Activated T-helper 2 cell treated with anti-CD3 and anti-CD28 coated beads, Interferon-gamma antibody, Interleukin-2, Interleukin-4, amounts not matched to agents 10 μg/mL and 5 μg/mL and 100 μg/mL, durations not matched to agents 14 hours and 24 hours and 36 hours (primary cell): ENCODE measurements at regions not wholly inside any gene's neighbourhood (a gene's known extent, or its start where the extent isn't known, plus 50 kb on each side); places are given as distances from the start of the nearest gene placed in this dataset.

Experiments
- DNase-seq: peaks from one replicate; pipeline ENCODE4 v3.0.0; 2021; ENCODE audit warnings: low spot score
- H3K27ac Mint-ChIP-seq: one replicate; pipeline ENCODE4 v1.8.0; 2021; ENCODE audit warnings: mixed read lengths
- H3K27me3 Mint-ChIP-seq: one replicate; pipeline ENCODE4 v1.8.0; 2021; ENCODE audit warnings: low read depth, mixed read lengths
- H3K36me3 Mint-ChIP-seq: one replicate; pipeline ENCODE4 v1.8.0; 2021; ENCODE audit warnings: low read depth, mixed read lengths
- H3K4me1 Mint-ChIP-seq: one replicate; pipeline ENCODE4 v1.8.0; 2021; ENCODE audit warnings: low read depth, mixed read lengths
- H3K4me3 Mint-ChIP-seq: one replicate; pipeline ENCODE4 v1.8.0; 2021; ENCODE audit warnings: low read depth, mild to moderate bottlenecking, moderate library complexity, mixed read lengths
- H3K9me3 Mint-ChIP-seq: one replicate; pipeline ENCODE4 v1.8.0; 2021; ENCODE audit warnings: mixed read lengths
- intact Hi-C: fragments of 100-400 bp; cut with micrococcal nuclease; formaldehyde crosslinking; loops from one replicate; pipeline ENCODE4 v1.15.1; 2023

- intact Hi-C loops = no loop called here
- H3K4me1 Mint-ChIP-seq = no peaks in the 10 kb centered on the region
- no peaks in the 10 kb centered on the region for H3K9me3 Mint-ChIP-seq
- no peaks in the 10 kb centered on the region for H3K27me3 Mint-ChIP-seq
- no peak for DNase-seq
- no peaks in the 10 kb centered on the region for H3K36me3 Mint-ChIP-seq
- H3K27ac Mint-ChIP-seq = no peak overlapping the region
- no peak overlapping the region for H3K4me3 Mint-ChIP-seq
Observed at GRCh38 chr1:219692981-219693380, 80.1 kb upstream of the ZC3H11B start.

- no peaks in the 10 kb centered on the region for H3K27me3 Mint-ChIP-seq
- DNase-seq = no peak
- H3K4me1 Mint-ChIP-seq = no peaks in the 10 kb centered on the region
- no peak overlapping the region for H3K27ac Mint-ChIP-seq
- intact Hi-C loops = no loop called here
- H3K4me3 Mint-ChIP-seq = no peak overlapping the region
- H3K36me3 Mint-ChIP-seq = no peaks in the 10 kb centered on the region
- H3K9me3 Mint-ChIP-seq = no peaks in the 10 kb centered on the region
Observed at GRCh38 chr1:219689774-219690173, 76.9 kb upstream of the ZC3H11B start.

- intact Hi-C loops = no loop called here
- H3K4me3 Mint-ChIP-seq = no peak overlapping the region
- no peaks in the 10 kb centered on the region for H3K9me3 Mint-ChIP-seq
- no peaks in the 10 kb centered on the region for H3K36me3 Mint-ChIP-seq
- no peak overlapping the region for H3K27ac Mint-ChIP-seq
- H3K4me1 Mint-ChIP-seq = no peaks in the 10 kb centered on the region
- no peak for DNase-seq
- no peaks in the 10 kb centered on the region for H3K27me3 Mint-ChIP-seq
Observed at GRCh38 chr1:219687779-219688178, 74.9 kb upstream of the ZC3H11B start.

- H3K27ac Mint-ChIP-seq = no peak overlapping the region
- no peaks in the 10 kb centered on the region for H3K9me3 Mint-ChIP-seq
- intact Hi-C loops = no loop called here
- no peak overlapping the region for H3K4me3 Mint-ChIP-seq
- no peaks in the 10 kb centered on the region for H3K4me1 Mint-ChIP-seq
- no peaks in the 10 kb centered on the region for H3K36me3 Mint-ChIP-seq
- no peak for DNase-seq
- H3K27me3 Mint-ChIP-seq = no peaks in the 10 kb centered on the region
Observed at GRCh38 chr1:219686171-219686570, 73.3 kb upstream of the ZC3H11B start.

GRCh38 chr1:219682788-219683187 is 69.9 kb upstream of the ZC3H11B start:
- intact Hi-C loops = no loop called here

GRCh38 chr1:219681876-219682275 is 69.0 kb upstream of the ZC3H11B start:
- Mint-ChIP-seq H3K4me1 (no peaks in the 10 kb centered on the region), H3K9me3 (no peaks in the 10 kb centered on the region), H3K36me3 (no peaks in the 10 kb centered on the region), H3K4me3 (no peak overlapping the region), H3K27ac (no peak overlapping the region), H3K27me3 (no peaks in the 10 kb centered on the region)
- intact Hi-C loops = no loop called here
- DNase-seq = no peak

More at GRCh38 chr1:219682788-219683187, 69.9 kb upstream of the ZC3H11B start:
- no peaks in the 10 kb centered on the region for H3K36me3 Mint-ChIP-seq
- no peak overlapping the region for H3K4me3 Mint-ChIP-seq
- no peak for DNase-seq
- H3K27me3 Mint-ChIP-seq = no peaks in the 10 kb centered on the region
- H3K4me1 Mint-ChIP-seq = no peaks in the 10 kb centered on the region
- H3K27ac Mint-ChIP-seq = no peak overlapping the region
- no peaks in the 10 kb centered on the region for H3K9me3 Mint-ChIP-seq

GRCh38 chr1:219676012-219676765 is 63.3 kb upstream of the ZC3H11B start:
- Mint-ChIP-seq H3K4me3 (no peak overlapping the region), H3K27ac (no peak overlapping the region), H3K27me3 (no peaks in the 10 kb centered on the region), H3K4me1 (no peaks in the 10 kb centered on the region), H3K36me3 (no peaks in the 10 kb centered on the region), H3K9me3 (no peaks in the 10 kb centered on the region)
- intact Hi-C loops = no loop called here
- no peak for DNase-seq

- no peak for DNase-seq
- Mint-ChIP-seq H3K4me1 (no peaks in the 10 kb centered on the region), H3K9me3 (no peaks in the 10 kb centered on the region), H3K27ac (no peak overlapping the region), H3K36me3 (no peaks in the 10 kb centered on the region), H3K4me3 (no peak overlapping the region), H3K27me3 (no peaks in the 10 kb centered on the region)
- intact Hi-C loops = no loop called here
Observed at GRCh38 chr1:219670426-219671149, 57.7 kb upstream of the ZC3H11B start.

- no peak overlapping the region for H3K27ac Mint-ChIP-seq
- intact Hi-C loops = no loop called here
- no peaks in the 10 kb centered on the region for H3K36me3 Mint-ChIP-seq
- no peaks in the 10 kb centered on the region for H3K27me3 Mint-ChIP-seq
- no peaks in the 10 kb centered on the region for H3K9me3 Mint-ChIP-seq
- no peak overlapping the region for H3K4me3 Mint-ChIP-seq
- DNase-seq = no peak
- H3K4me1 Mint-ChIP-seq = no peaks in the 10 kb centered on the region
Observed at GRCh38 chr1:219669556-219669955, 56.7 kb upstream of the ZC3H11B start.

- no peaks in the 10 kb centered on the region for H3K36me3 Mint-ChIP-seq
- no peak overlapping the region for H3K27ac Mint-ChIP-seq
- no peak for DNase-seq
- no peaks in the 10 kb centered on the region for H3K4me1 Mint-ChIP-seq
- no peaks in the 10 kb centered on the region for H3K27me3 Mint-ChIP-seq
- no peaks in the 10 kb centered on the region for H3K9me3 Mint-ChIP-seq
- no peak overlapping the region for H3K4me3 Mint-ChIP-seq
- intact Hi-C loops = no loop called here
Observed at GRCh38 chr1:219669042-219669441, 56.1 kb upstream of the ZC3H11B start.

- no peak for DNase-seq
- Mint-ChIP-seq H3K4me1 (no peaks in the 10 kb centered on the region), H3K36me3 (no peaks in the 10 kb centered on the region), H3K4me3 (no peak overlapping the region), H3K9me3 (no peaks in the 10 kb centered on the region), H3K27ac (no peak overlapping the region), H3K27me3 (no peaks in the 10 kb centered on the region)
- intact Hi-C loops = no loop called here
Observed at GRCh38 chr1:219668446-219668845, 55.5 kb upstream of the ZC3H11B start.

- Mint-ChIP-seq H3K27me3 (peaks cover 2% of the 10 kb centered on the region), H3K4me1 (no peaks in the 10 kb centered on the region), H3K36me3 (no peaks in the 10 kb centered on the region), H3K9me3 (no peaks in the 10 kb centered on the region), H3K27ac (no peak overlapping the region), H3K4me3 (no peak overlapping the region)
- intact Hi-C loops = no loop called here
- DNase-seq = no peak
Observed at GRCh38 chr1:219666242-219666641, 53.3 kb upstream of the ZC3H11B start.

GRCh38 chr1:219665089-219665488 is 52.2 kb upstream of the ZC3H11B start:
- intact Hi-C loops = no loop called here
- H3K4me3 Mint-ChIP-seq = no peak overlapping the region

More at GRCh38 chr1:219665089-219665488, 52.2 kb upstream of the ZC3H11B start:
- Mint-ChIP-seq H3K36me3 (no peaks in the 10 kb centered on the region), H3K27me3 (peaks cover 2% of the 10 kb centered on the region), H3K4me1 (peaks cover 6% of the 10 kb centered on the region), H3K9me3 (no peaks in the 10 kb centered on the region), H3K27ac (no peak overlapping the region)
- DNase-seq = no peak
